ENCODE measurements at regions not wholly inside any gene's neighbourhood (a gene's known extent, or its start where the extent isn't known, plus 50 kb on each side); places are given as distances from the start of the nearest gene placed in this dataset.
"Not testable (repeated sequence)": the region's sequence is repeated elsewhere in the genome, so short reads cannot be mapped to it uniquely, and the experiment has no call there.

- DNase-seq (peak; percentile 90 to 92 (median 92)), ATAC-seq (peak; percentile 99)
- H3K36me3 ChIP-seq (ENCODE audit: low read depth); H3K4me1 ChIP-seq (ENCODE audit: low read depth); H3K9me3 ChIP-seq; intact Hi-C loops (cut with DNase I, micrococcal nuclease): not testable (repeated sequence)
- peak overlapping the region; percentile 67 for H3K4me3 ChIP-seq
Measured at GRCh38 chr17:30731210-30732132, 93.0 kb downstream of the CRLF3 start.

GRCh38 chr17:30730837-30731209 lies 93.7 kb downstream of the CRLF3 start:
- H3K4me1 ChIP-seq (ENCODE audit: low read depth); H3K36me3 ChIP-seq (ENCODE audit: low read depth); intact Hi-C loops (cut with DNase I, micrococcal nuclease); ATAC-seq; H3K9me3 ChIP-seq; H3K4me3 ChIP-seq: not testable (repeated sequence)
- peak in 1 of 3 donors; percentile 46 for DNase-seq

GRCh38 chr17:30730171-30730836 lies 94.2 kb downstream of the CRLF3 start:
- H3K4me1 ChIP-seq (ENCODE audit: low read depth); ATAC-seq; H3K9me3 ChIP-seq; H3K36me3 ChIP-seq (ENCODE audit: low read depth); intact Hi-C loops (cut with DNase I, micrococcal nuclease); H3K4me3 ChIP-seq: not testable (repeated sequence)
- peak in 1 of 3 donors; percentile 21 for DNase-seq

DNA sequence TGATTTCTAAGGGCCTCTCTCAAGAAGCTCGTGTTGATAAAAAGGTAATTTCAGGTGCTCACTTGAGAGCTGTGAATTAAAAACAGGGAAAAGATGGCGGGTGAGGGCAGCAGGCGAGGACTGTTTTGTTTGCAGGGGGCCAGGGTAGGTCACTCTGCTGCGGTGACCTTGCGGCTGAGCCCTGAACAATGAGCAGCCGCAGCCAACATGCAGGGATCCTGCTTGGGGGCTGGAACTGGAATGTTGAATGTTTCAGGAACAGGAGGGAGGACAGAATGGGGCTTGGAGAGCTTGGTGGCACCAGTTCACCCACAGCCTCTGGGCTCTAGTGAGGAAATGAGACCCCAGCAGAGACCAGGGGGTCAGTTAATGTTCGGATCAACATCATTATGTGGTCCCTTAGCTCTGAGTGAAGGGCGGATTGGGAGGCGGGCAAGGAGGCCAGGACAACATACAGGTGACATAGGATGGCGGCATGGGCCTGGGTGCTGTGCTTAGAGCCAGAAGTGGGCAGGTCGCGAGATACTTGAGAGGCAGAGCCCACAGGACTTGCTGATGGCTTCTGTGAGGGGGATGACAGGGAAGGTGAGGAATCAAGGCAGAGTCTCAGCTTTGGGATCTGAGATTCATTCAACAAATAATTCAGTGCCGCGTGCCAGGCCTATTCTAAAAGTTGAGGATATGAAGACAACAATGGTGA lies 94.9 kb downstream of the CRLF3 start:
- H3K9me3 ChIP-seq; H3K4me1 ChIP-seq (ENCODE audit: low read depth); H3K36me3 ChIP-seq (ENCODE audit: low read depth); intact Hi-C loops (cut with DNase I, micrococcal nuclease); H3K4me3 ChIP-seq; ATAC-seq: not testable (repeated sequence)
- DNase-seq: peak in 1 of 3 donors; percentile 18

DNA sequence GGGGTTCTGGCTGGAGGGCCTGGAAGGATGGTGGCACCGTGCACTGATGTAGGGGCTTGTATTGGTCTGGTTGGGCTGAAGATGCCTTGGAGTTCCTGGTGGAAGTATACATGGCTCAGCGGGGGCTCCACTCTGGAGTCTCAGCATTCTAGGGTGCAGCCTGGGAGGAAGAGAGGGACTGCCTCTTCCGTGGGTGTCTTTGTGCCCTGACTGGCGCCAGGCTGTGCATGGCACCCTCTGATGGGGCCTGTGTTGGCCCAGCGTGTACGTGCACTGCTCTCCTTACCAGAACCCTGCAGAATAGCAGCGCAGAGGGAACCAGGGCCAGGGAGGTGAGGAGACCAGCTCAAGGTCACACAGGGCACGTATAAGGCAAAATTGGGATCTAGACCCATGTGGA lies 97.0 kb downstream of the CRLF3 start:
- H3K9me3 ChIP-seq; intact Hi-C loops (cut with DNase I, micrococcal nuclease); ATAC-seq; H3K4me1 ChIP-seq (ENCODE audit: low read depth); H3K4me3 ChIP-seq; H3K36me3 ChIP-seq (ENCODE audit: low read depth): not testable (repeated sequence)
- DNase-seq: peak in 1 of 3 donors; percentile 19

- H3K9me3 ChIP-seq; H3K4me1 ChIP-seq (ENCODE audit: low read depth); H3K4me3 ChIP-seq; intact Hi-C loops (cut with DNase I, micrococcal nuclease); H3K36me3 ChIP-seq (ENCODE audit: low read depth); ATAC-seq: not testable (repeated sequence)
- peak in 1 of 3 donors; percentile 16 for DNase-seq
Measured at GRCh38 chr17:30726734-30727133, 97.8 kb downstream of the CRLF3 start.

GRCh38 chr17:30726310-30726709 lies 98.2 kb downstream of the CRLF3 start:
- H3K4me1 ChIP-seq (ENCODE audit: low read depth); H3K36me3 ChIP-seq (ENCODE audit: low read depth); intact Hi-C loops (cut with DNase I, micrococcal nuclease); ATAC-seq; H3K9me3 ChIP-seq; H3K4me3 ChIP-seq; DNase-seq: not testable (repeated sequence)

- H3K4me3 ChIP-seq; H3K36me3 ChIP-seq (ENCODE audit: low read depth); intact Hi-C loops (cut with DNase I, micrococcal nuclease); H3K9me3 ChIP-seq; ATAC-seq; H3K4me1 ChIP-seq (ENCODE audit: low read depth): not testable (repeated sequence)
- DNase-seq: peak in 1 of 3 donors; percentile 16
Measured at GRCh38 chr17:30724034-30724650, 100.3 kb downstream of the CRLF3 start.

DNA sequence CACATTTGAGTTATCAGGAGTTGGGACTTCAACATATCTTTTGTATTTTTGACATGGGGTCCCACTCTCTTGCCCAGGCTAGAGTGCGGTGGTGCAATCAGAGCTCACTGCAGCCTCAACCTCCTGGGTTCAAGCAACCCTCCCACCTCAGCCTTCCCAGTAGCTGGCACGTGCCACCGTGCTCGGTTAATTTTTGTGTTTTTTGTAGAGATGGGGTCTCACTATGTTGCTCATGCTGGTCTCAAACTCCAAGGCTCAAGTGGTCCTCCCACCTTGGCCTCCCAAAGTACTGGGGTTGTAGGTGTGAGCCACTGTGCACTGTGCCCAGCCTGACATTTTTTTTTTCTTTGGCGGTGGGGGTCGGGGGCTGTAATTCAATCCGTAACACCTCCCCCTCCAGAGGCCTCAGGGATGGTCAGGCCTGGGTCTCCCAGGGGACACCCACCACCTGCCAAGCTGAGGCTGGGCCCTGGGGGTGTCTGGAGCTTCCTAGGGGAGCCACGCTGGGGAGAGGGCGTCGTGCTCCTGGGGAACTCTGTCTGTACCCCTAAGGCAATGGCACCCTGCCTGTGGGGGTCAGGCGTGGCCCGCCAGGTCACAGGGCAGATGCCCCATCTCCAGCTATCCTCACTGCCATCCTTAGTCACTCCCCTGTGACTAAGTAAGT lies 102.2 kb downstream of the CRLF3 start:
- H3K9me3 ChIP-seq; intact Hi-C loops (cut with DNase I, micrococcal nuclease); ATAC-seq; H3K36me3 ChIP-seq (ENCODE audit: low read depth); H3K4me1 ChIP-seq (ENCODE audit: low read depth); H3K4me3 ChIP-seq: not testable (repeated sequence)
- DNase-seq: peak in 2 of 3 donors; percentile 12 to 17

- peak in 1 of 3 donors; percentile 5 for DNase-seq
- intact Hi-C loops (cut with DNase I, micrococcal nuclease); H3K36me3 ChIP-seq (ENCODE audit: low read depth); H3K9me3 ChIP-seq; H3K4me3 ChIP-seq; ATAC-seq; H3K4me1 ChIP-seq (ENCODE audit: low read depth): not testable (repeated sequence)
Measured at GRCh38 chr17:30720971-30721370, 103.5 kb downstream of the CRLF3 start.
